ENCODE measurements at regions not wholly inside any gene's neighbourhood (a gene's known extent, or its start where the extent isn't known, plus 50 kb on each side); places are given as distances from the start of the nearest gene placed in this dataset.

GRCh38 chr2:118524911-118525310 is 322.5 kb downstream of the EN1 start:
- DNase-seq (ENCODE audit: low spot score) = no peak
- in situ Hi-C loops (cut with MboI; ENCODE audit: low pct_unique_long_range_greater_than_20kb, low sequenced_read_pairs, unreplicated experiment) = no loop called here
- TF ChIP-seq CTCF (IDR thresholded peaks at IDR 0.05; ENCODE audit: extremely low read depth, insufficient read depth, missing control alignments) = no peak

DNA sequence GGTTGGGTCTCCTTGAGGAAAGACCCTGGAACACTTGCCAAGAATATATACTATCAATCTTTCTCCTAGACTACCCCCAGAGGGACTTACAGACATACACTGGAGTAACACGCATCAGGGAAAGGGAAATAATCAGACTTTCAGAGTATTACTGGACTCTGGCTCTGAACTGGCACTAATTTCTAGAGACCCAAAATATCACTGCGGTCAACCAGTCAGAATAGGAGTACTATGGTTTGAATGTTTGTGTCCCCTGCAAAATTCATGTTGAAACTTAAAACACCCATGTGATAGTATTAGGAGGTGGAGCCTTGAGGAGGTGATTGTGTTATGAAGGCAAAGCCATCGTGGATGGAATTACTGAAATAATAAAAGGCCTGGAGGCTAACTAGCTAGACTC is 323.7 kb downstream of the EN1 start:
- TF ChIP-seq CTCF (IDR thresholded peaks at IDR 0.05; ENCODE audit: extremely low read depth, insufficient read depth, missing control alignments) = no peak
- no peak for DNase-seq (ENCODE audit: low spot score)
- in situ Hi-C loops (cut with MboI; ENCODE audit: low pct_unique_long_range_greater_than_20kb, low sequenced_read_pairs, unreplicated experiment) = no loop called here

DNA sequence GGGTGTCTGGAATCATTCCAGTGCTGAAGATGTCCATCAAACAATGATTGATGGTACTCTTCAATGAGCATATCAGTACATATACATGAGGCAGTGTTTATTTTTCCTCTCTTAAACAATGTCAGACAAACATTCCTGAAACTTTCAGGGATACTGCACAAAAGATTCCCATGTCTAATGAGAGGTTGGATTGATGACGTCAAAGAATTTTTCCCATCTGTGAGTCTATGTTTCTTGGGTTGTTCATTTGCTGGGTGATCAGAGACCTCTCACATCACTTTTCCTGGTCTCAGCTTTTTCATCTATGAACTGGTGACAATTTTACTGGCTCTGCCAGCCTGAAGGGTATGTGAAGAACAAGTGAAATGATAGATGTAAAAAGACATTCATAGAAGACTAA is 325.5 kb downstream of the EN1 start:
- in situ Hi-C loops (cut with MboI; ENCODE audit: low pct_unique_long_range_greater_than_20kb, low sequenced_read_pairs, unreplicated experiment) = no loop called here
- TF ChIP-seq CTCF (IDR thresholded peaks at IDR 0.05; ENCODE audit: extremely low read depth, insufficient read depth, missing control alignments) = no peak
- DNase-seq (ENCODE audit: low spot score) = no peak

GRCh38 chr2:118521272-118521671 is 326.2 kb downstream of the EN1 start:
- DNase-seq (ENCODE audit: low spot score) = no peak
- TF ChIP-seq CTCF (IDR thresholded peaks at IDR 0.05; ENCODE audit: extremely low read depth, insufficient read depth, missing control alignments) = no peak
- in situ Hi-C loops (cut with MboI; ENCODE audit: low pct_unique_long_range_greater_than_20kb, low sequenced_read_pairs, unreplicated experiment) = no loop called here

GRCh38 chr2:118520246-118520645 is 327.2 kb downstream of the EN1 start:
- DNase-seq (ENCODE audit: low spot score) = no peak
- no peak for TF ChIP-seq CTCF (IDR thresholded peaks at IDR 0.05; ENCODE audit: extremely low read depth, insufficient read depth, missing control alignments)
- in situ Hi-C loops (cut with MboI; ENCODE audit: low pct_unique_long_range_greater_than_20kb, low sequenced_read_pairs, unreplicated experiment) = no loop called here

- no peak for DNase-seq (ENCODE audit: low spot score)
- in situ Hi-C loops (cut with MboI; ENCODE audit: low pct_unique_long_range_greater_than_20kb, low sequenced_read_pairs, unreplicated experiment) = no loop called here
- TF ChIP-seq CTCF (IDR thresholded peaks at IDR 0.05; ENCODE audit: extremely low read depth, insufficient read depth, missing control alignments) = no peak
Observed at GRCh38 chr2:118519511-118519910, 327.9 kb downstream of the EN1 start.

- no peak for DNase-seq (ENCODE audit: low spot score)
- no peak for TF ChIP-seq CTCF (IDR thresholded peaks at IDR 0.05; ENCODE audit: extremely low read depth, insufficient read depth, missing control alignments)
- in situ Hi-C loops (cut with MboI; ENCODE audit: low pct_unique_long_range_greater_than_20kb, low sequenced_read_pairs, unreplicated experiment) = no loop called here
Observed at GRCh38 chr2:118510807-118511206, 336.6 kb downstream of the EN1 start.

Measured in GM13977 (cell line).